PC-3 (cell line): ENCODE measurements at regions not wholly inside any gene's neighbourhood (a gene's known extent, or its start where the extent isn't known, plus 50 kb on each side); places are given as distances from the start of the nearest gene placed in this dataset.

Source experiments
- CTCF ChIP-seq: fragments of 300-600 bp; sonication (generic); conservative IDR thresholded peaks from 2 replicates; pipeline ENCODE4 v1.5.1; 2017; ENCODE audit warnings: antibody characterized with exemption, low read depth, mild to moderate bottlenecking, low read length
- EZH2 ChIP-seq: fragments of 300-600 bp; sonication (generic); IDR thresholded peaks from one replicate; pipeline ENCODE4 v1.6.1; 2017; ENCODE audit warnings: antibody characterized with exemption, mild to moderate bottlenecking, low read length; ENCODE audit not compliant: unreplicated experiment

GRCh38 chrX:40462795-40463194, 118.0 kb upstream of the ATP6AP2 start:
- TF ChIP-seq CTCF = no peak
- no peak for TF ChIP-seq EZH2
